WTC11 (cell line): ENCODE measurements at regions not wholly inside any gene's neighbourhood (a gene's known extent, or its start where the extent isn't known, plus 50 kb on each side); places are given as distances from the start of the nearest gene placed in this dataset.

Experiments used
- ATAC-seq: fragments of 200-7000 bp; cut with Tn5 transposase; 2 replicates; pipeline ENCODE4 v1.10.0; 2021; ENCODE audit warnings: mild to moderate bottlenecking, moderate library complexity
- CTCF ChIA-PET: fragments of 300-600 bp; sonication (Branson Sonifier 250); formaldehyde crosslinking; loops from one replicate; lab custom pipeline; 2021; ENCODE audit warnings: antibody characterized with exemption; lab: Charles Lee
- POLR2A ChIA-PET: fragments of 350-600 bp; sonication (Branson Sonifier 250); formaldehyde crosslinking; loops from one replicate; lab custom pipeline; 2021; ENCODE audit warnings: antibody characterized with exemption; lab: Charles Lee
- DNase-seq: peaks from one replicate; pipeline ENCODE4 v3.0.0; 2021; ENCODE audit warnings: low spot score
- H3K27ac Mint-ChIP-seq: 2 replicates; pipeline ENCODE4 v1.8.0; 2021; ENCODE audit warnings: mixed read lengths
- H3K27me3 Mint-ChIP-seq: 2 replicates; pipeline ENCODE4 v1.8.0; 2021; ENCODE audit warnings: low read depth, mild to moderate bottlenecking, moderate library complexity, mixed read lengths
- H3K36me3 Mint-ChIP-seq: 2 replicates; pipeline ENCODE4 v1.8.0; 2021; ENCODE audit warnings: mixed read lengths
- H3K4me1 Mint-ChIP-seq: 2 replicates; pipeline ENCODE4 v1.8.0; 2022; ENCODE audit warnings: mixed read lengths
- H3K4me3 Mint-ChIP-seq: 2 replicates; pipeline ENCODE4 v1.8.0; 2021; ENCODE audit warnings: mild to moderate bottlenecking, moderate library complexity, mixed read lengths
- H3K9me3 Mint-ChIP-seq: 2 replicates; pipeline ENCODE4 v1.8.0; 2021; ENCODE audit warnings: mixed read lengths
- ARID4B ChIP-seq: sonication (generic); formaldehyde crosslinking; IDR thresholded peaks from 2 replicates; pipeline ENCODE4 v1.8.0; 2023; ENCODE audit warnings: missing genetic modification reagents, mild to moderate bottlenecking, borderline replicate concordance
- ATF1 ChIP-seq: sonication (generic); formaldehyde crosslinking; IDR thresholded peaks from 2 replicates; pipeline ENCODE4 v1.8.1; 2023; ENCODE audit warnings: mild to moderate bottlenecking, moderate library complexity, missing genetic modification reagents
- ATF3 ChIP-seq: sonication (generic); formaldehyde crosslinking; conservative IDR thresholded peaks from 2 replicates; pipeline ENCODE4 v1.8.1; 2022; ENCODE audit warnings: mild to moderate bottlenecking, missing genetic modification reagents
- E2F1 ChIP-seq: sonication (generic); formaldehyde crosslinking; IDR thresholded peaks from 2 replicates; pipeline ENCODE4 v1.8.0; 2022; ENCODE audit warnings: mild to moderate bottlenecking, missing genetic modification reagents
- E2F4 ChIP-seq: sonication (generic); formaldehyde crosslinking; IDR thresholded peaks from 2 replicates; pipeline ENCODE4 v1.8.1; 2022; ENCODE audit warnings: low read depth, mild to moderate bottlenecking, moderate library complexity, missing genetic modification reagents, borderline replicate concordance
- E2F5 ChIP-seq: sonication (generic); formaldehyde crosslinking; IDR thresholded peaks from 2 replicates; pipeline ENCODE4 v1.8.1; 2022; ENCODE audit warnings: mild to moderate bottlenecking, moderate library complexity, missing genetic modification reagents
- ELF4 ChIP-seq: sonication (generic); formaldehyde crosslinking; IDR thresholded peaks from 2 replicates; pipeline ENCODE4 v1.8.1; 2022; ENCODE audit warnings: low read depth, mild to moderate bottlenecking, moderate library complexity, missing genetic modification reagents
- EMX1 ChIP-seq: fragments of 250-450 bp; sonication (Bioruptor Pico); IDR thresholded peaks from 2 replicates; pipeline ENCODE4 v1.8.0; 2021; ENCODE audit warnings: mild to moderate bottlenecking
- FOXK1 ChIP-seq: sonication (generic); formaldehyde crosslinking; IDR thresholded peaks from 2 replicates; pipeline ENCODE4 v1.8.0; 2022; ENCODE audit warnings: mild to moderate bottlenecking, moderate library complexity, missing genetic modification reagents
- JAZF1 ChIP-seq: fragments of 250-450 bp; sonication (Bioruptor Pico); IDR thresholded peaks from 2 replicates; pipeline ENCODE4 v1.9.0; 2021; ENCODE audit warnings: moderate library complexity, mild to moderate bottlenecking, inconsistent platforms
- KAT7 ChIP-seq: sonication (generic); formaldehyde crosslinking; IDR thresholded peaks from 2 replicates; pipeline ENCODE4 v1.8.1; 2023; ENCODE audit warnings: missing genetic modification reagents, mild to moderate bottlenecking, borderline replicate concordance
- NFE2L1 ChIP-seq: sonication (generic); formaldehyde crosslinking; IDR thresholded peaks from 2 replicates; pipeline ENCODE4 v1.8.1; 2023; ENCODE audit warnings: missing genetic modification reagents
- NFYB ChIP-seq: sonication (generic); formaldehyde crosslinking; conservative IDR thresholded peaks from 2 replicates; pipeline ENCODE4 v1.8.0; 2022; ENCODE audit warnings: low read depth, missing genetic modification reagents
- RORB ChIP-seq: fragments of 250-450 bp; sonication (Bioruptor Pico); IDR thresholded peaks from 2 replicates; pipeline ENCODE4 v1.9.0; 2021; ENCODE audit warnings: mild to moderate bottlenecking
- SMAD3 ChIP-seq: sonication (generic); formaldehyde crosslinking; IDR thresholded peaks from 2 replicates; pipeline ENCODE4 v1.8.0; 2022; ENCODE audit warnings: missing genetic modification reagents, mild to moderate bottlenecking, borderline replicate concordance
- SMAD4 ChIP-seq: sonication (generic); formaldehyde crosslinking; IDR thresholded peaks from 2 replicates; pipeline ENCODE4 v1.8.0; 2022; ENCODE audit warnings: mild to moderate bottlenecking, missing genetic modification reagents
- TEAD1 ChIP-seq: sonication (generic); formaldehyde crosslinking; IDR thresholded peaks from 2 replicates; pipeline ENCODE4 v1.8.0; 2022; ENCODE audit warnings: mild to moderate bottlenecking, missing genetic modification reagents
- TEAD4 ChIP-seq: sonication (generic); formaldehyde crosslinking; IDR thresholded peaks from 2 replicates; pipeline ENCODE4 v1.8.0; 2022; ENCODE audit warnings: mild to moderate bottlenecking, missing genetic modification reagents
- USF1 ChIP-seq: sonication (generic); formaldehyde crosslinking; IDR thresholded peaks from 2 replicates; pipeline ENCODE4 v1.8.0; 2022; ENCODE audit warnings: mild to moderate bottlenecking, missing genetic modification reagents
- ZNF232 ChIP-seq: sonication (generic); formaldehyde crosslinking; IDR thresholded peaks from 2 replicates; pipeline ENCODE4 v1.8.0; 2022; ENCODE audit warnings: mild to moderate bottlenecking, missing genetic modification reagents
- ZNF416 ChIP-seq: fragments of 250-450 bp; sonication (Bioruptor Pico); IDR thresholded peaks from 2 replicates; pipeline ENCODE4 v1.9.0; 2021; ENCODE audit warnings: mild to moderate bottlenecking, inconsistent platforms
- ZNF671 ChIP-seq: fragments of 250-450 bp; sonication (Bioruptor Pico); IDR thresholded peaks from 2 replicates; pipeline ENCODE4 v1.8.0; 2021; ENCODE audit warnings: mild to moderate bottlenecking
- ZSCAN18 ChIP-seq: fragments of 250-450 bp; sonication (Bioruptor Pico); IDR thresholded peaks from 2 replicates; pipeline ENCODE4 v2.1.2; 2022; ENCODE audit warnings: mild to moderate bottlenecking, moderate library complexity

- no peaks in the 10 kb centered on the region for H3K36me3 Mint-ChIP-seq
- no peak overlapping the region for H3K4me3 Mint-ChIP-seq
- ChIA-PET CTCF (no interaction called here), POLR2A (no interaction called here)
- TF ChIP-seq NFE2L1 (no peak), JAZF1 (CRISPR knock-in tag) (no peak), KAT7 (no peak), SMAD3 (CRISPR knock-in tag) (no peak), EMX1 (CRISPR knock-in tag) (no peak), ELF4 (CRISPR knock-in tag) (no peak), ZSCAN18 (no peak), ZNF232 (CRISPR knock-in tag) (no peak), ZNF671 (CRISPR knock-in tag) (no peak), E2F4 (CRISPR knock-in tag) (no peak), USF1 (CRISPR knock-in tag) (no peak)
- H3K27me3 Mint-ChIP-seq: no peaks in the 10 kb centered on the region
- H3K27ac Mint-ChIP-seq: no peak overlapping the region
- ATAC-seq (no peak), DNase-seq (no peak)
- peaks cover 18% of the 10 kb centered on the region for H3K4me1 Mint-ChIP-seq
- peaks cover 5% of the 10 kb centered on the region for H3K9me3 Mint-ChIP-seq
Observed at GRCh38 chr11:22510741-22511140, 114.9 kb downstream of the FANCF start.

- CTCF ChIA-PET: no interaction called here
- no peaks in the 10 kb centered on the region for H3K27me3 Mint-ChIP-seq
- no peak for DNase-seq
- H3K4me1 Mint-ChIP-seq: peaks cover 18% of the 10 kb centered on the region
- TF ChIP-seq SMAD4 (no peak), E2F1 (CRISPR knock-in tag) (no peak), ARID4B (CRISPR knock-in tag) (no peak), ZNF416 (CRISPR knock-in tag) (no peak)
- TF ChIP-seq, all 79 proteins: peak for 0
- H3K36me3 Mint-ChIP-seq: no peaks in the 10 kb centered on the region
- H3K4me3 Mint-ChIP-seq: no peak overlapping the region
- peaks cover 5% of the 10 kb centered on the region for H3K9me3 Mint-ChIP-seq
- no peak for ATAC-seq
- H3K27ac Mint-ChIP-seq: no peak overlapping the region
- POLR2A ChIA-PET: no interaction called here
Observed at GRCh38 chr11:22510010-22510409, 115.6 kb downstream of the FANCF start.

GRCh38 chr11:22508665-22509064 lies 117.0 kb downstream of the FANCF start:
- H3K36me3 Mint-ChIP-seq: no peaks in the 10 kb centered on the region
- peaks cover 2% of the 10 kb centered on the region for H3K9me3 Mint-ChIP-seq
- no peaks in the 10 kb centered on the region for H3K27me3 Mint-ChIP-seq
- ATAC-seq (peak; percentile 47), DNase-seq (no peak)
- no peak overlapping the region for H3K4me3 Mint-ChIP-seq
- H3K4me1 Mint-ChIP-seq: peaks cover 18% of the 10 kb centered on the region
- CTCF ChIA-PET: no interaction called here
- peak overlapping the region; percentile 48; the same call in 1 of the 2 replicates for H3K27ac Mint-ChIP-seq
- POLR2A ChIA-PET: no interaction called here
- TF ChIP-seq ATF1 (CRISPR knock-in tag) (no peak), ATF3 (CRISPR knock-in tag) (no peak), RORB (CRISPR knock-in tag) (no peak), TEAD1 (CRISPR knock-in tag) (no peak), FOXK1 (CRISPR knock-in tag) (no peak), TEAD4 (CRISPR knock-in tag) (no peak), NFYB (CRISPR knock-in tag) (no peak), E2F5 (CRISPR knock-in tag) (no peak), JAZF1 (CRISPR knock-in tag) (no peak)
